ENCODE measurements at regions not wholly inside any gene's neighbourhood (a gene's known extent, or its start where the extent isn't known, plus 50 kb on each side); places are given as distances from the start of the nearest gene placed in this dataset.

GRCh38 chr20:39312676-39313075 lies 350.5 kb downstream of the DHX35 start:
- no peak overlapping the region for H3K27ac ChIP-seq (ENCODE audit: low read depth, low read length)
- ChIA-PET POLR2A (ENCODE audit: partially characterized antibody) (no interaction called here), CTCF (ENCODE audit: partially characterized antibody) (no interaction called here)
- no peaks in the 10 kb centered on the region for H3K36me3 ChIP-seq (ENCODE audit: insufficient read depth, low read length)
- H3K4me3 ChIP-seq (ENCODE audit: low read length in 2 of 2), result no peak overlapping the region
- Mint-ChIP-seq H3K4me1 (no peaks in the 10 kb centered on the region), H3K9me3 (peaks cover 0 to 4% (median 1%) of the 10 kb centered on the region in 8 donors), H3K4me3 (no peak overlapping the region), H3K27ac (no peak overlapping the region), H3K36me3 (no peaks in the 10 kb centered on the region), H3K27me3 (peaks cover 4 to 13% of the 10 kb centered on the region in 2 donors)
- intact Hi-C loops (cut with micrococcal nuclease), result no loop called here
- no peaks in the 10 kb centered on the region for H3K4me1 ChIP-seq (ENCODE audit: insufficient read depth, low read length)
- no peaks in the 10 kb centered on the region for H3K27me3 ChIP-seq (ENCODE audit: insufficient read depth, low read length)
- DNase-seq, result no peak
- no peaks in the 10 kb centered on the region for H3K9me3 ChIP-seq (ENCODE audit: control insufficient read depth in 1 of 2, low read length in 2 of 2)

GRCh38 chr20:39311851-39312506 lies 349.8 kb downstream of the DHX35 start:
- no peaks in the 10 kb centered on the region for H3K4me1 Mint-ChIP-seq
- CTCF ChIA-PET (ENCODE audit: partially characterized antibody), result interaction anchor here (1.1 kb wide), 1 partner anchor 44 kb away, joined by 3 read pairs; no protein-coding TSS in a partner anchor

GRCh38 chr20:39310363-39310995 lies 348.3 kb downstream of the DHX35 start:
- peaks cover 2 to 20% of the 10 kb centered on the region in 2 donors for H3K27me3 Mint-ChIP-seq
- Histone ChIP-seq H3K4me1 (ENCODE audit: insufficient read depth, low read length) (no peaks in the 10 kb centered on the region), H3K36me3 (ENCODE audit: insufficient read depth, low read length) (no peaks in the 10 kb centered on the region), H3K9me3 (ENCODE audit: control insufficient read depth in 1 of 2, low read length in 2 of 2) (no peaks in the 10 kb centered on the region), H3K27me3 (ENCODE audit: insufficient read depth, low read length) (no peaks in the 10 kb centered on the region), H3K4me3 (ENCODE audit: low read length in 2 of 2) (no peak overlapping the region), H3K27ac (ENCODE audit: low read depth, low read length) (no peak overlapping the region)
- intact Hi-C loops (cut with micrococcal nuclease), result no loop called here
- no peak overlapping the region for H3K4me3 Mint-ChIP-seq
- H3K9me3 Mint-ChIP-seq, result peaks cover 0 to 4% (median 2%) of the 10 kb centered on the region in 8 donors
- DNase-seq, result no peak
- H3K4me1 Mint-ChIP-seq, result no peaks in the 10 kb centered on the region
- ChIA-PET POLR2A (ENCODE audit: partially characterized antibody) (no interaction called here), CTCF (ENCODE audit: partially characterized antibody) (no interaction called here)
- H3K27ac Mint-ChIP-seq, result no peak overlapping the region
- no peaks in the 10 kb centered on the region for H3K36me3 Mint-ChIP-seq

More at GRCh38 chr20:39311851-39312506, 349.8 kb downstream of the DHX35 start:
- Histone ChIP-seq H3K9me3 (ENCODE audit: control insufficient read depth in 1 of 2, low read length in 2 of 2) (no peaks in the 10 kb centered on the region), H3K27ac (ENCODE audit: low read depth, low read length) (no peak overlapping the region), H3K4me1 (ENCODE audit: insufficient read depth, low read length) (no peaks in the 10 kb centered on the region), H3K36me3 (ENCODE audit: insufficient read depth, low read length) (no peaks in the 10 kb centered on the region), H3K4me3 (ENCODE audit: low read length in 2 of 2) (no peak overlapping the region), H3K27me3 (ENCODE audit: insufficient read depth, low read length) (no peaks in the 10 kb centered on the region)
- H3K36me3 Mint-ChIP-seq, result no peaks in the 10 kb centered on the region
- peak overlapping the region in 1 of 7 donors; percentile 22 for H3K27ac Mint-ChIP-seq
- DNase-seq, result no peak
- H3K9me3 Mint-ChIP-seq, result peaks cover 0 to 4% (median 1%) of the 10 kb centered on the region in 8 donors
- no peak overlapping the region for H3K4me3 Mint-ChIP-seq
- POLR2A ChIA-PET (ENCODE audit: partially characterized antibody), result no interaction called here
- peaks cover 4 to 18% of the 10 kb centered on the region in 2 donors for H3K27me3 Mint-ChIP-seq
- intact Hi-C loops (cut with micrococcal nuclease), result no loop called here

- Mint-ChIP-seq H3K4me3 (no peak overlapping the region), H3K4me1 (no peaks in the 10 kb centered on the region), H3K9me3 (peaks cover 0 to 4% (median 2%) of the 10 kb centered on the region in 8 donors), H3K27ac (no peak overlapping the region), H3K36me3 (no peaks in the 10 kb centered on the region), H3K27me3 (peaks cover 3 to 21% of the 10 kb centered on the region in 2 donors)
- intact Hi-C loops (cut with micrococcal nuclease), result no loop called here
- no peaks in the 10 kb centered on the region for H3K9me3 ChIP-seq (ENCODE audit: control insufficient read depth in 1 of 2, low read length in 2 of 2)
- H3K36me3 ChIP-seq (ENCODE audit: insufficient read depth, low read length), result no peaks in the 10 kb centered on the region
- POLR2A ChIA-PET (ENCODE audit: partially characterized antibody), result no interaction called here
- no peak overlapping the region for H3K4me3 ChIP-seq (ENCODE audit: low read length in 2 of 2)
- DNase-seq, result no peak
- H3K27me3 ChIP-seq (ENCODE audit: insufficient read depth, low read length), result no peaks in the 10 kb centered on the region
- no peak overlapping the region for H3K27ac ChIP-seq (ENCODE audit: low read depth, low read length)
- H3K4me1 ChIP-seq (ENCODE audit: insufficient read depth, low read length), result no peaks in the 10 kb centered on the region
- CTCF ChIA-PET (ENCODE audit: partially characterized antibody), result no interaction called here
Measured at GRCh38 chr20:39309458-39309857, 347.3 kb downstream of the DHX35 start.

GRCh38 chr20:39302312-39302711 lies 340.2 kb downstream of the DHX35 start:
- no peaks in the 10 kb centered on the region for H3K4me1 Mint-ChIP-seq
- peaks cover 0 to 2% (median 0%) of the 10 kb centered on the region in 8 donors for H3K9me3 Mint-ChIP-seq
- H3K27me3 ChIP-seq (ENCODE audit: insufficient read depth, low read length), result no peaks in the 10 kb centered on the region
- H3K4me3 ChIP-seq (ENCODE audit: low read length in 2 of 2), result no peak overlapping the region
- ChIA-PET CTCF (ENCODE audit: partially characterized antibody) (no interaction called here), POLR2A (ENCODE audit: partially characterized antibody) (no interaction called here)
- no peaks in the 10 kb centered on the region for H3K4me1 ChIP-seq (ENCODE audit: insufficient read depth, low read length)
- no peak for DNase-seq
- H3K36me3 Mint-ChIP-seq, result no peaks in the 10 kb centered on the region
- H3K27ac ChIP-seq (ENCODE audit: low read depth, low read length), result no peak overlapping the region
- peaks cover 1 to 5% of the 10 kb centered on the region in 2 donors for H3K27me3 Mint-ChIP-seq
- no peaks in the 10 kb centered on the region for H3K36me3 ChIP-seq (ENCODE audit: insufficient read depth, low read length)
- intact Hi-C loops (cut with micrococcal nuclease), result no loop called here
- no peak overlapping the region for H3K27ac Mint-ChIP-seq
- H3K4me3 Mint-ChIP-seq, result no peak overlapping the region
- no peaks in the 10 kb centered on the region for H3K9me3 ChIP-seq (ENCODE audit: control insufficient read depth in 1 of 2, low read length in 2 of 2)

- H3K4me1 Mint-ChIP-seq, result no peaks in the 10 kb centered on the region
- no peaks in the 10 kb centered on the region for H3K4me1 ChIP-seq (ENCODE audit: insufficient read depth, low read length)
- H3K27me3 Mint-ChIP-seq, result no peaks in the 10 kb centered on the region
- no peak for DNase-seq
- intact Hi-C loops (cut with micrococcal nuclease), result no loop called here
- H3K36me3 ChIP-seq (ENCODE audit: insufficient read depth, low read length), result no peaks in the 10 kb centered on the region
- ChIA-PET CTCF (ENCODE audit: partially characterized antibody) (interaction anchor here (1.1 kb wide), 1 partner anchor 30 kb away, joined by 3 read pairs; no protein-coding TSS in a partner anchor), POLR2A (ENCODE audit: partially characterized antibody) (no interaction called here)
- H3K27me3 ChIP-seq (ENCODE audit: insufficient read depth, low read length), result no peaks in the 10 kb centered on the region
- H3K27ac ChIP-seq (ENCODE audit: low read depth, low read length), result no peak overlapping the region
- H3K4me3 Mint-ChIP-seq, result no peak overlapping the region
- no peaks in the 10 kb centered on the region for H3K36me3 Mint-ChIP-seq
- H3K9me3 Mint-ChIP-seq, result no peaks in the 10 kb centered on the region
- H3K9me3 ChIP-seq (ENCODE audit: control insufficient read depth in 1 of 2, low read length in 2 of 2), result no peaks in the 10 kb centered on the region
- H3K4me3 ChIP-seq (ENCODE audit: low read length in 2 of 2), result no peak overlapping the region
- no peak overlapping the region for H3K27ac Mint-ChIP-seq
Measured at GRCh38 chr20:39299783-39300182, 337.6 kb downstream of the DHX35 start.

GRCh38 chr20:39298571-39299506 lies 336.7 kb downstream of the DHX35 start:
- Mint-ChIP-seq H3K36me3 (no peaks in the 10 kb centered on the region), H3K9me3 (no peaks in the 10 kb centered on the region), H3K27ac (no peak overlapping the region), H3K27me3 (no peaks in the 10 kb centered on the region), H3K4me3 (no peak overlapping the region), H3K4me1 (no peaks in the 10 kb centered on the region)
- Histone ChIP-seq H3K4me1 (ENCODE audit: insufficient read depth, low read length) (no peaks in the 10 kb centered on the region), H3K4me3 (ENCODE audit: low read length in 2 of 2) (no peak overlapping the region), H3K27me3 (ENCODE audit: insufficient read depth, low read length) (no peaks in the 10 kb centered on the region), H3K9me3 (ENCODE audit: control insufficient read depth in 1 of 2, low read length in 2 of 2) (no peaks in the 10 kb centered on the region), H3K27ac (ENCODE audit: low read depth, low read length) (no peak overlapping the region), H3K36me3 (ENCODE audit: insufficient read depth, low read length) (no peaks in the 10 kb centered on the region)
- CTCF ChIA-PET (ENCODE audit: partially characterized antibody), result interaction anchor here (1.1 kb wide), 1 partner anchor 29 kb away, joined by 3 read pairs; no protein-coding TSS in a partner anchor
- DNase-seq, result no peak
- intact Hi-C loops (cut with micrococcal nuclease), result no loop called here
- POLR2A ChIA-PET (ENCODE audit: partially characterized antibody), result no interaction called here
